Stomach (tissue), 4 donors: ENCODE measurements at regions not wholly inside any gene's neighbourhood (a gene's known extent, or its start where the extent isn't known, plus 50 kb on each side); places are given as distances from the start of the nearest gene placed in this dataset.

ENCODE experiments used
- CTCF ChIP-seq, 7 experiments: fragments of 450-650 bp in 4 of 7; fragments of 200-600 bp in 3 of 7; sonication (generic) in 3 of 7; IDR thresholded peaks; one replicate each; pipeline ENCODE4 v1.5.1; 2016 to 2019; ENCODE audit warnings: antibody characterized with exemption in 7 of 7, control low read depth in 2 of 7, mild to moderate bottlenecking in 1 of 7
- EP300 ChIP-seq: sonication (generic); formaldehyde crosslinking; IDR thresholded peaks from one replicate; pipeline ENCODE4 v1.6.1; 2017; ENCODE audit warnings: antibody characterized with exemption
- POLR2A ChIP-seq, 4 donors: fragments of 450-650 bp; IDR thresholded peaks; one replicate each; pipeline ENCODE4 v1.6.1; 2016; ENCODE audit warnings: antibody characterized with exemption in 4 of 4, control low read depth in 2 of 4, mild to moderate bottlenecking in 1 of 4, moderate library complexity in 1 of 4
- POLR2AphosphoS5 ChIP-seq, 3 donors: sonication (generic); formaldehyde crosslinking; IDR thresholded peaks; one replicate each; pipeline ENCODE4 v1.6.1; 2016; ENCODE audit warnings: antibody characterized with exemption in 3 of 3

GRCh38 chr1:181905944-181906597 is 155.4 kb downstream of the ZNF648 start:
- TF ChIP-seq CTCF (IDR thresholded peaks at IDR 0.05) (no peak), EP300 (no peak), POLR2A (IDR thresholded peaks at IDR 0.05) (no peak), POLR2AphosphoS5 (IDR thresholded peaks at IDR 0.05) (no peak)
